ENCODE measurements at regions not wholly inside any gene's neighbourhood (a gene's known extent, or its start where the extent isn't known, plus 50 kb on each side); places are given as distances from the start of the nearest gene placed in this dataset.
"Not testable (repeated sequence)": the region's sequence is repeated elsewhere in the genome, so short reads cannot be mapped to it uniquely, and the experiment has no call there.

GRCh38 chr18:77346208-77346810 is 96.7 kb downstream of the GALR1 start:
- Histone ChIP-seq H3K4me1 (no peaks in the 10 kb centered on the region), H3K27me3 (no peaks in the 10 kb centered on the region), H3K36me3 (no peaks in the 10 kb centered on the region), H3K4me3 (no peak overlapping the region), H3K27ac (no peak overlapping the region), H3K9me3 (no peaks in the 10 kb centered on the region)
- intact Hi-C loops (cut with DNase I; ENCODE audit: low total_unique reads): no loop called here
- DNase-seq (ENCODE audit: low spot score in 2 of 2): no peak
- no peak for TF ChIP-seq POLR2AphosphoS5 (IDR thresholded peaks at IDR 0.05)
- TF ChIP-seq POLR2A (IDR thresholded peaks at IDR 0.05): no peak
- no peak for TF ChIP-seq CTCF (IDR thresholded peaks at IDR 0.05)

- H3K4me1 ChIP-seq; H3K27ac ChIP-seq; H3K36me3 ChIP-seq; H3K27me3 ChIP-seq; DNase-seq (ENCODE audit: low spot score in 2 of 2); H3K4me3 ChIP-seq; H3K9me3 ChIP-seq: not testable (repeated sequence)
- intact Hi-C loops (cut with DNase I; ENCODE audit: low total_unique reads): loop anchor here (5.0 kb wide), 1 partner anchor 581 kb away; no protein-coding TSS in a partner anchor
Measured at GRCh38 chr18:77353349-77353748, 103.7 kb downstream of the GALR1 start.

- Histone ChIP-seq H3K36me3 (no peaks in the 10 kb centered on the region), H3K27me3 (no peaks in the 10 kb centered on the region), H3K9me3 (peaks cover 0 to 9% of the 10 kb centered on the region in 2 donors), H3K4me3 (no peak overlapping the region), H3K27ac (no peak overlapping the region), H3K4me1 (no peaks in the 10 kb centered on the region)
- TF ChIP-seq POLR2AphosphoS5 (IDR thresholded peaks at IDR 0.05) (no peak), CTCF (IDR thresholded peaks at IDR 0.05) (no peak), POLR2A (IDR thresholded peaks at IDR 0.05) (no peak)
- DNase-seq (ENCODE audit: low spot score in 2 of 2): no peak
- intact Hi-C loops (cut with DNase I; ENCODE audit: low total_unique reads): no loop called here
Measured at GRCh38 chr18:77359561-77360314, 110.1 kb downstream of the GALR1 start.

- no peaks in the 10 kb centered on the region for H3K4me1 ChIP-seq
- H3K36me3 ChIP-seq: no peaks in the 10 kb centered on the region
- H3K4me3 ChIP-seq: no peak overlapping the region
- peaks cover 0 to 9% of the 10 kb centered on the region in 2 donors for H3K9me3 ChIP-seq
- H3K27me3 ChIP-seq: no peaks in the 10 kb centered on the region
- no peak for DNase-seq (ENCODE audit: low spot score in 2 of 2)
- H3K27ac ChIP-seq: no peak overlapping the region
- intact Hi-C loops (cut with DNase I; ENCODE audit: low total_unique reads): no loop called here
- TF ChIP-seq POLR2AphosphoS5 (IDR thresholded peaks at IDR 0.05): no peak
- TF ChIP-seq CTCF (IDR thresholded peaks at IDR 0.05): no peak
- TF ChIP-seq POLR2A (IDR thresholded peaks at IDR 0.05): no peak
Measured at GRCh38 chr18:77360315-77361190, 110.9 kb downstream of the GALR1 start.

- no peaks in the 10 kb centered on the region for H3K36me3 ChIP-seq
- TF ChIP-seq POLR2AphosphoS5 (IDR thresholded peaks at IDR 0.05) (no peak), CTCF (IDR thresholded peaks at IDR 0.05) (no peak), POLR2A (IDR thresholded peaks at IDR 0.05) (no peak)
Measured at GRCh38 chr18:77361382-77361781, 111.7 kb downstream of the GALR1 start.

More at GRCh38 chr18:77361382-77361781, 111.7 kb downstream of the GALR1 start:
- no peak for DNase-seq (ENCODE audit: low spot score in 2 of 2)
- Histone ChIP-seq H3K27ac (no peak overlapping the region), H3K4me1 (no peaks in the 10 kb centered on the region), H3K4me3 (no peak overlapping the region), H3K9me3 (peaks cover 0 to 9% of the 10 kb centered on the region in 2 donors), H3K27me3 (no peaks in the 10 kb centered on the region)
- intact Hi-C loops (cut with DNase I; ENCODE audit: low total_unique reads): no loop called here
